ENCODE measurements at regions not wholly inside any gene's neighbourhood (a gene's known extent, or its start where the extent isn't known, plus 50 kb on each side); places are given as distances from the start of the nearest gene placed in this dataset.

DNA sequence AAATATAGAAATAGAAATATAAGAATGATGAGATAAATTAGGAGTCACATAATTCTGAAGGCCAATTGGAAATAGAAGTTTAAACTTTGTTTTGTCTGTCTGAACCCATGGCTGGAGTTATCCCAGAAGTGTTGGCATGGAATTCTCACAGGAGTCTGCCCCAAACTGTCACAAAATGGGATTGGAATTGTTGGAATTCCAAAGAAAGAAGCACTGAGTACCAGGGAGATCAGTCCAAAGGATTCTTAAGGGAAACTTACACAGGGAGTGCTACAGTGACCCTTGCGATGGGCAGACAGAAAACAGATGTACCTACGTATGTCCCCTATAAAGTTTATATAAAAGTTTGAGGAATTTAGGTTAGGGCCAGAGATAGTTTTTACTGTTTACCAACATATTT, 1607.7 kb downstream of the ARAP2 start:
- no peaks in the 10 kb centered on the region for H3K27me3 ChIP-seq (ENCODE audit: insufficient read depth, low read length)
- H3K27ac ChIP-seq (ENCODE audit: low read depth, low read length), result no peak overlapping the region
- peaks cover 0 to 2% of the 10 kb centered on the region in 2 donors for H3K9me3 ChIP-seq (ENCODE audit: control insufficient read depth in 1 of 2, low read length in 2 of 2)
- POLR2A ChIA-PET (ENCODE audit: partially characterized antibody), result no interaction called here
- H3K4me3 ChIP-seq (ENCODE audit: low read length in 2 of 2), result no peak overlapping the region
- CTCF ChIA-PET (ENCODE audit: partially characterized antibody), result no interaction called here
- intact Hi-C loops (cut with micrococcal nuclease), result no loop called here
- Mint-ChIP-seq H3K4me1 (no peaks in the 10 kb centered on the region), H3K9me3 (peaks cover 3 to 17% (median 10%) of the 10 kb centered on the region in 8 donors), H3K36me3 (no peaks in the 10 kb centered on the region), H3K27ac (no peak overlapping the region), H3K4me3 (no peak overlapping the region), H3K27me3 (no peaks in the 10 kb centered on the region)
- DNase-seq, result no peak
- H3K4me1 ChIP-seq (ENCODE audit: insufficient read depth, low read length), result no peaks in the 10 kb centered on the region
- no peaks in the 10 kb centered on the region for H3K36me3 ChIP-seq (ENCODE audit: insufficient read depth, low read length)

GRCh38 chr4:34643476-34643875, 1600.8 kb downstream of the ARAP2 start:
- H3K9me3 Mint-ChIP-seq, result peaks cover 2 to 23% (median 12%) of the 10 kb centered on the region in 8 donors
- Histone ChIP-seq H3K27me3 (ENCODE audit: insufficient read depth, low read length) (no peaks in the 10 kb centered on the region), H3K4me1 (ENCODE audit: insufficient read depth, low read length) (no peaks in the 10 kb centered on the region), H3K4me3 (ENCODE audit: low read length in 2 of 2) (no peak overlapping the region), H3K27ac (ENCODE audit: low read depth, low read length) (no peak overlapping the region), H3K9me3 (ENCODE audit: control insufficient read depth in 1 of 2, low read length in 2 of 2) (peaks cover 0 to 2% of the 10 kb centered on the region in 2 donors), H3K36me3 (ENCODE audit: insufficient read depth, low read length) (no peaks in the 10 kb centered on the region)
- no peaks in the 10 kb centered on the region for H3K36me3 Mint-ChIP-seq
- ChIA-PET POLR2A (ENCODE audit: partially characterized antibody) (no interaction called here), CTCF (ENCODE audit: partially characterized antibody) (no interaction called here)
- no peak overlapping the region for H3K4me3 Mint-ChIP-seq
- H3K27ac Mint-ChIP-seq, result no peak overlapping the region
- intact Hi-C loops (cut with micrococcal nuclease), result no loop called here
- DNase-seq, result no peak
- H3K4me1 Mint-ChIP-seq, result no peaks in the 10 kb centered on the region
- no peaks in the 10 kb centered on the region for H3K27me3 Mint-ChIP-seq

DNA sequence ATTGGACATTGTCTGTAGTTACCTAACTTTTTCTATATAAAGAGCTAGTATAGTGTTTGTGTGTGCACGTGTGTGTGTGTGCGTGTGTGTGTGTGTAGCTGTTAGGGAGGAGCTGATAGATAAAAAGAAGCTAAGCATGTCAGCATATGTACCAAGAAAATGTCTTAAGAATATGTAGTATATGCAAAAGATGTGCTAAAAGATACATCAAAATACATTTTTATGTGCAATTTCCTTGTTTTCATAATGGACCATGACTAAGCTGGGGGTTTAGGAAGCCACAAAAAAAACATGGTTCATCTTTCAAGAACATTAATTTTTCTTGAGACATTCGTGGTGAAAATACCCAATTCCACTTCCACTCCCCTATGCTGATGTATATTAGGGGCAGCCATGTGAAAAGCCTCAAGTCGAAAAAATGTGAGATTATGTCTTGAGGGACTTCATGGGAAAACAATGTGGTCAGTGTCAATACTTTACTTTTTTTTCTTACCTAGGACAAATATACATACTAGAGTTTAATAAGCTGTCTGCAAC, 1599.7 kb downstream of the ARAP2 start:
- peaks cover 0 to 2% of the 10 kb centered on the region in 2 donors for H3K9me3 ChIP-seq (ENCODE audit: control insufficient read depth in 1 of 2, low read length in 2 of 2)
- H3K27ac ChIP-seq (ENCODE audit: low read depth, low read length), result no peak overlapping the region
- no peak for DNase-seq
- ChIA-PET POLR2A (ENCODE audit: partially characterized antibody) (no interaction called here), CTCF (ENCODE audit: partially characterized antibody) (no interaction called here)
- H3K9me3 Mint-ChIP-seq, result peaks cover 0 to 18% (median 9%) of the 10 kb centered on the region in 8 donors
- no peak overlapping the region for H3K4me3 ChIP-seq (ENCODE audit: low read length in 2 of 2)
- no peak overlapping the region for H3K27ac Mint-ChIP-seq
- H3K4me1 ChIP-seq (ENCODE audit: insufficient read depth, low read length), result no peaks in the 10 kb centered on the region
- intact Hi-C loops (cut with micrococcal nuclease), result no loop called here
- no peak overlapping the region for H3K4me3 Mint-ChIP-seq
- no peaks in the 10 kb centered on the region for H3K27me3 Mint-ChIP-seq
- H3K27me3 ChIP-seq (ENCODE audit: insufficient read depth, low read length), result no peaks in the 10 kb centered on the region
- H3K36me3 Mint-ChIP-seq, result no peaks in the 10 kb centered on the region
- no peaks in the 10 kb centered on the region for H3K36me3 ChIP-seq (ENCODE audit: insufficient read depth, low read length)
- no peaks in the 10 kb centered on the region for H3K4me1 Mint-ChIP-seq

DNA sequence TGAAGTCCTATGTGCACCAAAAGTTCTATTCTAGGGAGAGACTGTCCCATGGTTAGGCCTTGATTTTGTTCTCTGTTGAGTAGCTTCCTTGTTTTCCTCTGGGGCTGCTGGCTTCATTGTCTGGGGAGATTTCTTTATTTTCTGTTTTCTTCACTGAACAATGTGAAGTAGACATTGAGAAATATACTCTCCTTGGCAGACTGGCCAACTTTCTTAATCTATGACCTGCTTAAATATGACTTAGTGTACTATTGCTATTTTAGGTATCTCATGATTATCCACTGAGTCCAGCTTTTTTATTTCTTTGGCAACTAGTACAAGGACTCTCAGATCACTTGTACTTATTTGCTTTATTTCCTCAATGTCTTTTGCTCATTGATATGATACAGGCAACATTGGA, 1594.6 kb downstream of the ARAP2 start:
- Mint-ChIP-seq H3K4me1 (no peaks in the 10 kb centered on the region), H3K27me3 (no peaks in the 10 kb centered on the region), H3K4me3 (no peak overlapping the region), H3K9me3 (peaks cover 0 to 14% (median 5%) of the 10 kb centered on the region in 8 donors), H3K27ac (no peak overlapping the region), H3K36me3 (no peaks in the 10 kb centered on the region)
- no peaks in the 10 kb centered on the region for H3K4me1 ChIP-seq (ENCODE audit: insufficient read depth, low read length)
- H3K4me3 ChIP-seq (ENCODE audit: low read length in 2 of 2), result no peak overlapping the region
- no peaks in the 10 kb centered on the region for H3K36me3 ChIP-seq (ENCODE audit: insufficient read depth, low read length)
- ChIA-PET POLR2A (ENCODE audit: partially characterized antibody) (no interaction called here), CTCF (ENCODE audit: partially characterized antibody) (no interaction called here)
- no peak overlapping the region for H3K27ac ChIP-seq (ENCODE audit: low read depth, low read length)
- no peaks in the 10 kb centered on the region for H3K9me3 ChIP-seq (ENCODE audit: control insufficient read depth in 1 of 2, low read length in 2 of 2)
- no peaks in the 10 kb centered on the region for H3K27me3 ChIP-seq (ENCODE audit: insufficient read depth, low read length)
- no peak for DNase-seq
- intact Hi-C loops (cut with micrococcal nuclease), result no loop called here

DNA sequence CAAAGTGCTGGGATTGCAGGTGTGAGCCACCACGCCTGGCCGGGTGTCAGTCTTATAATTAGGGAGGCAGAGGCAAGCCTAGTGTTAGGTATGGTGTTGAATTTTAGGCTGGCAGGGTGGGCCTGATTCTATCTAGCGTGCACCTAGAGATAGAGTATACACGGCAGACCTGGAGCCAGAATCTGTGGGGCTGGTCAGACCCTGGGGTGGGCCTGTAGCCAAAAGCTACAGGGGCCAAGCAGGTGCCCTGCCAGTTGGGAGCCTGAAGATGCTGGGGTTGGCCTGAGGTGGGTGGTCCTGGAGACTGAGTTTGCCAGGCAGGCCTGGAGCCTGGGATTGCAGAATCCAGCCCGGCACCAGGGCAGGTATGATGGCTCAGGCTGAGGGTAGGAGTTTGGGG, 1580.3 kb downstream of the ARAP2 start:
- Mint-ChIP-seq H3K9me3 (peaks cover 0 to 7% (median 3%) of the 10 kb centered on the region in 8 donors), H3K4me3 (no peak overlapping the region), H3K27me3 (no peaks in the 10 kb centered on the region), H3K36me3 (no peaks in the 10 kb centered on the region), H3K27ac (no peak overlapping the region), H3K4me1 (no peaks in the 10 kb centered on the region)
- intact Hi-C loops (cut with micrococcal nuclease), result no loop called here
- ChIA-PET POLR2A (ENCODE audit: partially characterized antibody) (no interaction called here), CTCF (ENCODE audit: partially characterized antibody) (no interaction called here)
- H3K36me3 ChIP-seq (ENCODE audit: insufficient read depth, low read length), result no peaks in the 10 kb centered on the region
- no peak overlapping the region for H3K4me3 ChIP-seq (ENCODE audit: low read length in 2 of 2)
- H3K27me3 ChIP-seq (ENCODE audit: insufficient read depth, low read length), result no peaks in the 10 kb centered on the region
- DNase-seq, result peak in 1 of 5 donors; percentile 25
- no peak overlapping the region for H3K27ac ChIP-seq (ENCODE audit: low read depth, low read length)
- H3K9me3 ChIP-seq (ENCODE audit: control insufficient read depth in 1 of 2, low read length in 2 of 2), result no peaks in the 10 kb centered on the region
- H3K4me1 ChIP-seq (ENCODE audit: insufficient read depth, low read length), result no peaks in the 10 kb centered on the region

DNA sequence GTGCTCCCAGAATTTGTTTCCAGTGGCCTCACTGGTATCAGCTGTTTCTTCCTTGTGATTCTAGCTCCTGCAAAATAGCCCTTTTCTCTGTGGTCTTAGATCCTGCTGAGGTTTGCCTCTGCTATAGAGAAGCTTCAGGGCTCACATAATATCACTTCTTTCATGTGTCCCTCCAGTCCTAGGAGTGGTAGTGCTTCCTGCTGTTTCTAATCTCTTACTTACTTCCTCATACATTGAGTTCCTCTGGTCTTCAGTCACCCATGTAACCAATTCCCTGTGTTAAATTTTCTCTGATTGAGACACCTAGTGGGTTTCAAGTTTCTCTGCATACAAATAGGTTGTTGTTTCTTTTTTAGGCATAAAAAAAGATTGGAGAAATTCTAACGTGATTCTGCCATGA, 1567.9 kb downstream of the ARAP2 start:
- H3K36me3 ChIP-seq (ENCODE audit: insufficient read depth, low read length), result no peaks in the 10 kb centered on the region
- no peaks in the 10 kb centered on the region for H3K4me1 Mint-ChIP-seq
- no peak overlapping the region for H3K4me3 ChIP-seq (ENCODE audit: low read length in 2 of 2)
- H3K36me3 Mint-ChIP-seq, result no peaks in the 10 kb centered on the region
- no peaks in the 10 kb centered on the region for H3K27me3 Mint-ChIP-seq
- H3K27me3 ChIP-seq (ENCODE audit: insufficient read depth, low read length), result no peaks in the 10 kb centered on the region
- POLR2A ChIA-PET (ENCODE audit: partially characterized antibody), result no interaction called here
- intact Hi-C loops (cut with micrococcal nuclease), result no loop called here
- H3K4me1 ChIP-seq (ENCODE audit: insufficient read depth, low read length), result no peaks in the 10 kb centered on the region
- CTCF ChIA-PET (ENCODE audit: partially characterized antibody), result no interaction called here
- no peak overlapping the region for H3K27ac ChIP-seq (ENCODE audit: low read depth, low read length)
- DNase-seq, result no peak
- H3K9me3 Mint-ChIP-seq, result peaks cover 0 to 11% (median 4%) of the 10 kb centered on the region in 8 donors
- H3K4me3 Mint-ChIP-seq, result no peak overlapping the region
- H3K9me3 ChIP-seq (ENCODE audit: control insufficient read depth in 1 of 2, low read length in 2 of 2), result no peaks in the 10 kb centered on the region
- H3K27ac Mint-ChIP-seq, result no peak overlapping the region

GRCh38 chr4:34678431-34678830, 1565.9 kb downstream of the ARAP2 start:
- H3K4me3 Mint-ChIP-seq, result no peak overlapping the region
- H3K27me3 Mint-ChIP-seq, result no peaks in the 10 kb centered on the region
- ChIA-PET POLR2A (ENCODE audit: partially characterized antibody) (no interaction called here), CTCF (ENCODE audit: partially characterized antibody) (no interaction called here)
- H3K4me1 Mint-ChIP-seq, result no peaks in the 10 kb centered on the region
- intact Hi-C loops (cut with micrococcal nuclease), result no loop called here
- Histone ChIP-seq H3K27me3 (ENCODE audit: insufficient read depth, low read length) (no peaks in the 10 kb centered on the region), H3K4me3 (ENCODE audit: low read length in 2 of 2) (no peak overlapping the region), H3K27ac (ENCODE audit: low read depth, low read length) (no peak overlapping the region), H3K36me3 (ENCODE audit: insufficient read depth, low read length) (no peaks in the 10 kb centered on the region), H3K9me3 (ENCODE audit: control insufficient read depth in 1 of 2, low read length in 2 of 2) (no peaks in the 10 kb centered on the region), H3K4me1 (ENCODE audit: insufficient read depth, low read length) (no peaks in the 10 kb centered on the region)
- H3K9me3 Mint-ChIP-seq, result peaks cover 1 to 9% (median 4%) of the 10 kb centered on the region in 8 donors
- no peaks in the 10 kb centered on the region for H3K36me3 Mint-ChIP-seq
- no peak for DNase-seq
- H3K27ac Mint-ChIP-seq, result no peak overlapping the region

DNA sequence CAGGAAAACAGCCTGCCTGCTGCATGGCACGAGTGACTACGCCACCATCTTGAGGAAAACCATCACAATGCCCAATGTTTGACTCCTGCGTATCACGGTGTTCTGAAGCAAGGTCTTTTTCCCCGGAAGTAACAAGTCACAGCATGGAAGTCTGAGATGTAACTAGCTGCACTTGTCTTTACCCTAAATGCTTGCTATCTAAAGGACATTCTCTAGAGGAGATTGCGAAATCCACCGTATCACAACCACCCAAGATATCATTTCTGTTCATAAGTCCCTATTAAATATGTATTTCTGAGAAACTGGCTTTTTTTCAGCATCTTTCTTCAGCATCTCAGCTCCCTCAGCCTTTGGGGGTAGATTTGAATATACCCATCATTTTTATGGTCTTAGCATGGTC, 1565.1 kb downstream of the ARAP2 start:
- Mint-ChIP-seq H3K36me3 (no peaks in the 10 kb centered on the region), H3K27me3 (no peaks in the 10 kb centered on the region)
- no peaks in the 10 kb centered on the region for H3K4me1 ChIP-seq (ENCODE audit: insufficient read depth, low read length)

More for the DNA sequence above, 1565.1 kb downstream of the ARAP2 start:
- Mint-ChIP-seq H3K4me3 (no peak overlapping the region), H3K9me3 (peaks cover 2 to 9% (median 5%) of the 10 kb centered on the region in 8 donors), H3K4me1 (no peaks in the 10 kb centered on the region), H3K27ac (no peak overlapping the region)
- DNase-seq, result no peak
- ChIA-PET POLR2A (ENCODE audit: partially characterized antibody) (no interaction called here), CTCF (ENCODE audit: partially characterized antibody) (no interaction called here)
- Histone ChIP-seq H3K27me3 (ENCODE audit: insufficient read depth, low read length) (no peaks in the 10 kb centered on the region), H3K4me3 (ENCODE audit: low read length in 2 of 2) (no peak overlapping the region), H3K36me3 (ENCODE audit: insufficient read depth, low read length) (no peaks in the 10 kb centered on the region), H3K27ac (ENCODE audit: low read depth, low read length) (no peak overlapping the region), H3K9me3 (ENCODE audit: control insufficient read depth in 1 of 2, low read length in 2 of 2) (no peaks in the 10 kb centered on the region)
- intact Hi-C loops (cut with micrococcal nuclease), result no loop called here
